GM12874 (cell line): ENCODE measurements at regions not wholly inside any gene's neighbourhood (a gene's known extent, or its start where the extent isn't known, plus 50 kb on each side); places are given as distances from the start of the nearest gene placed in this dataset.

Experiments used
- TF ChIP-seq, protein P1 (sequence below): IDR thresholded peaks from 2 replicates; pipeline ENCODE4 v1.5.1; 2011; ENCODE audit warnings: low read depth, mild to moderate bottlenecking, control low read depth, low read length, moderate library complexity; ENCODE audit not compliant: insufficient read depth

DNA sequence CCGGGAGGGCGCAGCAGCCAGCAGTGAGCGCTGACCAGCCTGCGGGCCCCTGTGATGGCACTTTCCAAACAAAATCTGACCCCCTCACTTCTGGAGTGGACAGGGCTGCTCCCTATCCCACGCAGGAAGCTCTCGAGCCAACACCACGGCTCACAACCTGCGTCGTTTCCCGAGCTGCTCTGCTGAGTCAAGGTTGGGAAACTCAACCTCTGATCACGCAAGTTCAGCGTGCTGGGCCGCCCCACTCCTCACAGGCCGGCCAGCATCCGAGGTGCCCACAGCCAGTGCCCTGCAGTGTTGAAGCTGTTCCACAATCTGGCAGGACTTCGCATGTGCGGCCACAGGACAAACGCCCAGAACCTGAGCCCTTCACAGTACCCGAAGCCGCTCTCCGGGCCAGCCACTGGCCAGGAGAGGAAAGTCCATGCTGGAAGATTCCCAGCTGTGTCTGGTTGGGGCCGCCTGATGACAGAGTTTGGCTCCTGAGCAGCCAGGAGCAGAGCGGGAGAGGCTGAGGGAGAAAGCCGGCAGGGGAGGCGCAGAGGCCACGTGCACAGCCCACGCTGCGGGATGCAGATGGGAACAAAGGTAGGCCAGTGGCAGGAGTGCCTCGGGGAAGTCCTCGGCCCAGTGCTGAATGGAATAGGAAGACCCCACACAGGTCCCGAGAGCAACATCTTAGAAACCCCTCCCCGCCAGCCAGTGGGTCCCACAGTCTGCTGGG is 263.3 kb upstream of the TCERG1L start:
- TF ChIP-seq, protein P1, sequence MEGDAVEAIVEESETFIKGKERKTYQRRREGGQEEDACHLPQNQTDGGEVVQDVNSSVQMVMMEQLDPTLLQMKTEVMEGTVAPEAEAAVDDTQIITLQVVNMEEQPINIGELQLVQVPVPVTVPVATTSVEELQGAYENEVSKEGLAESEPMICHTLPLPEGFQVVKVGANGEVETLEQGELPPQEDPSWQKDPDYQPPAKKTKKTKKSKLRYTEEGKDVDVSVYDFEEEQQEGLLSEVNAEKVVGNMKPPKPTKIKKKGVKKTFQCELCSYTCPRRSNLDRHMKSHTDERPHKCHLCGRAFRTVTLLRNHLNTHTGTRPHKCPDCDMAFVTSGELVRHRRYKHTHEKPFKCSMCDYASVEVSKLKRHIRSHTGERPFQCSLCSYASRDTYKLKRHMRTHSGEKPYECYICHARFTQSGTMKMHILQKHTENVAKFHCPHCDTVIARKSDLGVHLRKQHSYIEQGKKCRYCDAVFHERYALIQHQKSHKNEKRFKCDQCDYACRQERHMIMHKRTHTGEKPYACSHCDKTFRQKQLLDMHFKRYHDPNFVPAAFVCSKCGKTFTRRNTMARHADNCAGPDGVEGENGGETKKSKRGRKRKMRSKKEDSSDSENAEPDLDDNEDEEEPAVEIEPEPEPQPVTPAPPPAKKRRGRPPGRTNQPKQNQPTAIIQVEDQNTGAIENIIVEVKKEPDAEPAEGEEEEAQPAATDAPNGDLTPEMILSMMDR = no peak

DNA sequence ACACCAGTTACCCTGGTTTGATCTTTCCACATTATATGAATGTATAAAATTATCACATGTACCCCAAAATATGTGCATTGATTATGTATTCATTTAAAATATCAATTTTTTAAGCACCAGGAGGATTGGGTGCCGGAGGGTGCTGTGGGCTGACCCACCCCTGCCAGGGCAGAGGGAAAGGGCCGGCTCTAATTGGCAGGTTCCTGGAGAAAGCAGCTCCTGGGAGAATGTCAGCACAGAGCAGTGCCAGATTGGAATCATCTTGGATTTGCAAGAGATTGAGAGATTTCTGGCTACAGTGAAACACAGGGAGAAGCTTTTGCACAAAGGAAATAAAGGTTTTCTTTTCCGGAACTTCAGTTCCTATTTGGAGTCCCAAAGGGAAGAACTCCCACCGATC is 264.4 kb upstream of the TCERG1L start:
- TF ChIP-seq, protein P1 = no peak

DNA sequence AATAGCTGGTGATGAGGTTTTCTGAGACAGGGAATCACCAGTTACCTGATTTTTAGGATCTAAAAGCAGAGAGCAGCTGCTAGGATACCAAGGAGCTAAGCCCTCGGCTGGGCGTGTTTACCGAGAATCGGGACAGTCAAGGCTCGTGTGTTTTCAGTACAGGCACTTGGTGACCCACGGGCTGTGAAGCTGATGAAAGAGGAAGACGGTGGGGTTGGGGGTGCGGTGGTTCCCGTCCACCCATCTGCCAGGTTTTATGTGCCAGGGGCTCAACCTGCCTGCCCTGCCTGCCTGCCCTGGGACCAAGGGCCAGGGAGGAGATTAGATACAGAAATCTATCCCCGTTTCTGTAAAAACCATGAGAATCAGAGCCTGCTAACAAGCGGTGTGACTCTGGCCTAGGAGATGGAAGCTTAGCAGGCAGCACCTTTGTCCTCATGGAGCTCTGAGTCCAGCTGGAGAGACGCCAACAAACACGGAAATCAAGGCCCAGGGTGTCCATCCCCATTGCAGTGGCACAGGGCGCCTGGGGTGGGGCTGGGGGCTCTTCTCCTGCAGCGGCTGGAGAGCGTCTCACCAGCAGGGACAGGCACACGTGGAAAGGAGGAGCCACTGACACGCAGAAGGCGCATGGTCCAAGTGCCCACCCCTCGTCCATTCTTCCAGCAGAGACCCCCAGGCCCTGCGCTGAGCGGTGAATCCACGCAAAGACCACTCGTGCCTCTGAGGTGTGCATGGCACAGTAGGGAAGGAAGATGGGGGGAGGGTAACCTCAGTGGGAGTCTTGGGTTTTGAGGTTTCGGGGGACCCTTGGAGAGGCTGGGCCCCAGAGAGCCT is 265.0 kb upstream of the TCERG1L start:
- TF ChIP-seq, protein P1 = no peak

DNA sequence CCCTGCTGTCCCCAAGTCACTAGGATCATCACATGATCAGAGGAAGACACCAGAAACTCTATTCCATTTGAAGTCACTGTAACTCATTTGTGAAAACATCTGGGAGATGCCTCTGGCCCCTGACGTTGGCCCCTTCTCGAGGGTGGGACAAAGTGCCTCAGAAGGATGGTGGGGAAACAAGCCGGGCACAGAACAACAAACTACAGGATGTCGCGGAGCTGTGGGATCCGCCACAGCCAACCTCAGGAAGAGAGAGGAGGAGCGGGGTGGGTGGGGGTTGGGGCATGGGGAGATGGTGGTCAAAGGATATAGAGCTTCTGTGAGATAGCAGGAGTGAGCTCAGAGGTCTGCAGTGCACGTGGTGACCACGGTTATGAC is 265.6 kb upstream of the TCERG1L start:
- TF ChIP-seq, protein P1 = no peak

DNA sequence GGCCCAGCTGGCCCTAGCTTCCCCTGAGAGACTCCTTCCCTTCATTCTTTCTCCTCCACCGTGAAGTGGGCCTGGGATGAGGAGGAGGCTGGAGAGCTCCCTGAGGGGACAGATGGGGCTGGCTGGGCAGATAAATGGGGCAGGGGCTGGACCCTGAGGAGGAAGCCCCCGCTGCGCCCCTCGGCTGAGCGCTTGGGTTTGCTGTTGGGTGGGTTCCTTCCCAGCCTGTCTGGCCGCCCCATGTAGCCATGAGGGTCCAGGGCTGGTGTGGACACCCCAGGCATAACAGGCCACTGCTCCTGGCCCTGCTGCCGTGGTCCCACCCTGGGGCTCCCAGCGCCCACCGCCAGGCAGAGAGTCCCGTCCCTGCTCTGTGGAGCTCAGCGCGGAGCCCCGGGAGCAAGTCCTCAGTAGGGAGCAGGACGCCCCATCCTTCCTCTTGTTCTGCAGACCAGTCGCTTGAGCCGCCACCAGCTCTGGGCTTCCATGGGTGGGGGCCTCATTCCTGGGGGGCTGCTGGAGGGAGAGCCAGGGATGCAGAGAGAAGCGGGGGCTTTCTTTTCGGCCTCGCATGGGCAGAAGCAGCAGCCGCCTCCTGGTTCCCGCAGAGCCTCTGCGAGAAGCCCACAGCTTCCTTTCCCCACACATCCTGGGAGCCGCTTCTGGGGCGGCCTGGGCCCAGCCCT is 266.4 kb upstream of the TCERG1L start:
- TF ChIP-seq, protein P1 = no peak

DNA sequence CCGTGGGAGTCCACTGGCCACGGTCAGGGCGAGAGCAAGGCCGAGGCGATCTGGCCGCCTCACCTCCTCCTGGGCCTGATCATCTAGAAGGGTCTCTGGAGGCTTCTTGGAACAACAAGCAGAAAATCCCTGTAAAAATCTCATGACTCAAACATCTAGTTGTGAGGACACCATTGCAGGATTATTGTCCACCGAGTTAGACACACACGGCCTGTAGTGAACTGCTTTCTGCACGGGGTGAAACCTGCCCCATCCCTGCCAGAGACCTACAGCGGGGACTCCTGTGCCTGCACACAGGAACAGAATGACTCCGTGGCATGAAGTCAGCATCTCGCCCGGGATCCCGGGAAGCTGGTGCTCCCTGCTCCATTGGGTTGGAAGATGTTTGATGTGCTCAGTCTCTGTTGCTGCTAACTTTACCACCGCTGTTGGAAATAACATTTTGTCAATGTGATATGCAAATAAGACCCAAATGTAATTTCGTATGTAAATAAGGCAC is 267.0 kb upstream of the TCERG1L start:
- TF ChIP-seq, protein P1 = no peak
